RWPE2 (cell line): ENCODE measurements at regions not wholly inside any gene's neighbourhood (a gene's known extent, or its start where the extent isn't known, plus 50 kb on each side); places are given as distances from the start of the nearest gene placed in this dataset.

Experiments
- ATAC-seq: fragments of 200-7000 bp; cut with Tn5 transposase; 3 replicates; pipeline ENCODE4 v1.9.1; 2021; ENCODE audit warnings: low read depth
- DNase-seq: peaks from one replicate; pipeline ENCODE4 v3.0.0-alpha.2; 2020; ENCODE audit warnings: low spot score
- H3K27ac ChIP-seq: fragments of 450-650 bp; 2 replicates; pipeline ENCODE4 v1.5.1; 2017; ENCODE audit warnings: mild to moderate bottlenecking; ENCODE audit not compliant: poor library complexity, severe bottlenecking
- H3K27me3 ChIP-seq: fragments of 250-450 bp; sonication (Bioruptor Pico); 2 replicates; pipeline ENCODE4 v1.5.1; 2021; ENCODE audit warnings: mild to moderate bottlenecking, moderate library complexity; ENCODE audit not compliant: insufficient read depth, poor library complexity, severe bottlenecking
- H3K36me3 ChIP-seq: fragments of 250-450 bp; sonication (Bioruptor Pico); 2 replicates; pipeline ENCODE4 v1.5.1; 2020; ENCODE audit warnings: low read depth, mild to moderate bottlenecking, moderate library complexity
- H3K4me1 ChIP-seq: fragments of 250-450 bp; sonication (Bioruptor Pico); 2 replicates; pipeline ENCODE4 v1.5.1; 2021; ENCODE audit warnings: mild to moderate bottlenecking, moderate library complexity; ENCODE audit not compliant: insufficient read depth, poor library complexity, severe bottlenecking
- H3K4me3 ChIP-seq: fragments of 250-450 bp; sonication (Bioruptor Pico); 2 replicates; pipeline ENCODE4 v1.5.1; 2021; ENCODE audit warnings: mild to moderate bottlenecking, moderate library complexity; ENCODE audit not compliant: severe bottlenecking
- H3K9me3 ChIP-seq: fragments of 250-450 bp; sonication (Bioruptor Pico); 2 replicates; pipeline ENCODE4 v1.5.1; 2021; ENCODE audit warnings: mild to moderate bottlenecking, moderate library complexity; ENCODE audit not compliant: severe bottlenecking
- TF ChIP-seq, protein P1 (sequence below): fragments of 450-650 bp; IDR thresholded peaks from one replicate; pipeline ENCODE4 v1.5.1; 2017; ENCODE audit warnings: mild to moderate bottlenecking, moderate library complexity; ENCODE audit not compliant: poor library complexity, severe bottlenecking

GRCh38 chr1:213582976-213583567, 404.7 kb upstream of the PROX1 start:
- Histone ChIP-seq H3K9me3 (no peaks in the 10 kb centered on the region), H3K27me3 (no peaks in the 10 kb centered on the region), H3K4me3 (no peak overlapping the region), H3K4me1 (no peaks in the 10 kb centered on the region), H3K36me3 (no peaks in the 10 kb centered on the region), H3K27ac (no peak overlapping the region)
- ATAC-seq (no peak), DNase-seq (no peak)
- TF ChIP-seq, protein P1, sequence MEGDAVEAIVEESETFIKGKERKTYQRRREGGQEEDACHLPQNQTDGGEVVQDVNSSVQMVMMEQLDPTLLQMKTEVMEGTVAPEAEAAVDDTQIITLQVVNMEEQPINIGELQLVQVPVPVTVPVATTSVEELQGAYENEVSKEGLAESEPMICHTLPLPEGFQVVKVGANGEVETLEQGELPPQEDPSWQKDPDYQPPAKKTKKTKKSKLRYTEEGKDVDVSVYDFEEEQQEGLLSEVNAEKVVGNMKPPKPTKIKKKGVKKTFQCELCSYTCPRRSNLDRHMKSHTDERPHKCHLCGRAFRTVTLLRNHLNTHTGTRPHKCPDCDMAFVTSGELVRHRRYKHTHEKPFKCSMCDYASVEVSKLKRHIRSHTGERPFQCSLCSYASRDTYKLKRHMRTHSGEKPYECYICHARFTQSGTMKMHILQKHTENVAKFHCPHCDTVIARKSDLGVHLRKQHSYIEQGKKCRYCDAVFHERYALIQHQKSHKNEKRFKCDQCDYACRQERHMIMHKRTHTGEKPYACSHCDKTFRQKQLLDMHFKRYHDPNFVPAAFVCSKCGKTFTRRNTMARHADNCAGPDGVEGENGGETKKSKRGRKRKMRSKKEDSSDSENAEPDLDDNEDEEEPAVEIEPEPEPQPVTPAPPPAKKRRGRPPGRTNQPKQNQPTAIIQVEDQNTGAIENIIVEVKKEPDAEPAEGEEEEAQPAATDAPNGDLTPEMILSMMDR: no peak

GRCh38 chr1:213584272-213584671, 403.5 kb upstream of the PROX1 start:
- no peak overlapping the region for H3K27ac ChIP-seq
- no peaks in the 10 kb centered on the region for H3K36me3 ChIP-seq
- H3K27me3 ChIP-seq: no peaks in the 10 kb centered on the region
- ATAC-seq (no peak), DNase-seq (no peak)
- H3K4me1 ChIP-seq: no peaks in the 10 kb centered on the region
- TF ChIP-seq, protein P1: no peak
- H3K9me3 ChIP-seq: no peaks in the 10 kb centered on the region
- H3K4me3 ChIP-seq: no peak overlapping the region

- Histone ChIP-seq H3K27me3 (no peaks in the 10 kb centered on the region), H3K4me1 (no peaks in the 10 kb centered on the region), H3K4me3 (no peak overlapping the region), H3K36me3 (no peaks in the 10 kb centered on the region), H3K27ac (no peak overlapping the region), H3K9me3 (no peaks in the 10 kb centered on the region)
- TF ChIP-seq, protein P1: no peak
- DNase-seq (no peak), ATAC-seq (no peak)
Observed at GRCh38 chr1:213585402-213585801, 402.4 kb upstream of the PROX1 start.

DNA sequence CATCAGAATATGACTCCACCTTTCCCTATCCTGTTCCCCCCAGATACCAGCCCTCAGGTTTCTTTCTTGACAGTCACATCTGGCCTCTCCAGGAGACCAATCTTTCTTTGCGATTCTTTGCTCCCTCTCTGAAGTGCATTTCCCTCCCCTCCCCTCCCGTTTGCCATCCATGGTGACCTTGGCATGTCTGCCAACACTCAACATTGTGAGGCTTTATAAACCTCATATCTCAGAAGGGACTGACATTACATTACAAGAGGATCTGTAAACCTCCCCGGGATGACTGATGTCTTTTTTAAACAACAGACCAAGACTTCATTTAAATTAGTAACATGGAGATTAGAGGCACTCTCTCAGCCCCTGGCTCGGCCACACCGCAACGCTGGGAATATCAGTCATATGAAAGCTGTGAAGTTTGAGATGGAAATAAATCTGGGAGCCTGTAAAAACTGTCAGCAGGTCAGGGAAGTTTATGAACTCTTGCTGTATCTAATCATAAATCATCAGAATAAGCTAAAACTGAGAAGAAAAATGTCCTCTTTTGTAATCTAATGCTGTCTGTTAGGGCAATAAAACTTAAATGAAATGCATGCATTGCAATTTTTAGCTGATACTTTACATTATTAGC, 401.7 kb upstream of the PROX1 start:
- ATAC-seq: no peak
- Histone ChIP-seq H3K4me1 (no peaks in the 10 kb centered on the region), H3K27ac (no peak overlapping the region), H3K4me3 (no peak overlapping the region), H3K27me3 (no peaks in the 10 kb centered on the region), H3K36me3 (no peaks in the 10 kb centered on the region), H3K9me3 (no peaks in the 10 kb centered on the region)
- no peak for DNase-seq
- TF ChIP-seq, protein P1: no peak

- Histone ChIP-seq H3K4me3 (no peak overlapping the region), H3K27me3 (no peaks in the 10 kb centered on the region), H3K27ac (no peak overlapping the region), H3K36me3 (no peaks in the 10 kb centered on the region), H3K4me1 (no peaks in the 10 kb centered on the region), H3K9me3 (no peaks in the 10 kb centered on the region)
- ATAC-seq (no peak), DNase-seq (no peak)
- TF ChIP-seq, protein P1: no peak
Observed at GRCh38 chr1:213586587-213586972, 401.2 kb upstream of the PROX1 start.
